Muscle layer of colon (tissue), 2 donors: ENCODE measurements at regions not wholly inside any gene's neighbourhood (a gene's known extent, or its start where the extent isn't known, plus 50 kb on each side); places are given as distances from the start of the nearest gene placed in this dataset.

ENCODE experiments used
- H3K27ac ChIP-seq: one replicate; pipeline ENCODE4 v1.7.0; 2013; ENCODE audit warnings: low read depth, mild to moderate bottlenecking, low read length, moderate library complexity
- H3K27me3 ChIP-seq, 2 donors: one replicate each; pipeline ENCODE4 v1.7.0; 2013; ENCODE audit warnings: low read length in 2 of 2, mild to moderate bottlenecking in 2 of 2; ENCODE audit not compliant: insufficient read depth in 2 of 2, control insufficient read depth in 1 of 2
- H3K36me3 ChIP-seq: one replicate; pipeline ENCODE4 v1.7.0; 2013; ENCODE audit warnings: mild to moderate bottlenecking, low read length; ENCODE audit not compliant: insufficient read depth
- H3K4me1 ChIP-seq: one replicate; pipeline ENCODE4 v1.7.0; 2013; ENCODE audit warnings: mild to moderate bottlenecking, low read length; ENCODE audit not compliant: insufficient read depth
- H3K4me3 ChIP-seq, 2 donors: one replicate each; pipeline ENCODE4 v1.7.0; 2013; ENCODE audit warnings: low read length in 2 of 2, low read depth in 1 of 2, mild to moderate bottlenecking in 1 of 2, moderate library complexity in 1 of 2
- H3K9ac ChIP-seq: one replicate; pipeline ENCODE4 v1.7.0; 2013; ENCODE audit warnings: low read length
- H3K9me3 ChIP-seq: one replicate; pipeline ENCODE4 v1.7.0; 2013; ENCODE audit warnings: mild to moderate bottlenecking, low read length
- donor health status: abdominal sarcoma.
- donor health status: Adenocarcinoma of cecum.

DNA sequence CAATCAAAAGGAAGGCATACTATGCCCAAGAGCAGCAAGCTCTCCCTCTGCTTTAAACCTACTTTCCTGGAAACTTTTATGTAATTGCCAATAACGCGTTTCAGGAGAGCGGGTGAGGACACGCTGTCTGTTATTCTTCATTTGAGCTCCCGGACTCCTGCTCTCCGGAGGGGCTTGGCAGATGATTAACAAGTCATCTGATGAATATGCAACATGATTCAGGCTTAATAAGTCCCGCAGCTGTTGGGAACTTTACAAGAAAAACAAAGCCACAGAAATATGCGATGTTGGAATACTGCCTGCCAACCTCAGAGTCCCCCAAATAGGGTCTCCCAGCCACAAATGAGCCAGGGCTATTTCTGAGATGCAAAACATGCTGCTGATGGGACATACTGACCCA lies 348.0 kb downstream of the GPAM start:
- Histone ChIP-seq H3K4me3 (no peak overlapping the region), H3K9ac (no peak overlapping the region), H3K36me3 (no peaks in the 10 kb centered on the region), H3K27me3 (no peaks in the 10 kb centered on the region), H3K27ac (no peak overlapping the region), H3K4me1 (peaks cover 25% of the 10 kb centered on the region), H3K9me3 (no peaks in the 10 kb centered on the region)

DNA sequence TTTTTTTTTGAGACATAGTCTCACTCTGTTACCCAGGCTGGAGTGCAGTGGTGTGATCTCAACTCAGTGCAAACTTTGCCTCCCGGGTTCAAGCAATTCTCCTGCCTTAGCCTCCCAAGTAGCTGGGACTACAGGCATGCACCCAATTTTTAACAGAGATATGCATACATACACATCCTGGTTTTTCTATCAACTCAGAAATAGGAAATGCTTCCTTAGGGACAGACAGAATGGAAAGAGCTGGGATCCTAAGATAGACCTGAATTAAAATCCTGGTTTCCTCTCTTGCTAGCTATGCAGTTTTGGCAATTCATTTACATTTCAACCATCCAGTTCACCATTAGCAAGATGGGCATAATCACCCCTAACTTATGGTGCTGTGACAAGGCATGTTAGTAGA lies 347.5 kb downstream of the GPAM start:
- H3K9me3 ChIP-seq: no peaks in the 10 kb centered on the region

DNA sequence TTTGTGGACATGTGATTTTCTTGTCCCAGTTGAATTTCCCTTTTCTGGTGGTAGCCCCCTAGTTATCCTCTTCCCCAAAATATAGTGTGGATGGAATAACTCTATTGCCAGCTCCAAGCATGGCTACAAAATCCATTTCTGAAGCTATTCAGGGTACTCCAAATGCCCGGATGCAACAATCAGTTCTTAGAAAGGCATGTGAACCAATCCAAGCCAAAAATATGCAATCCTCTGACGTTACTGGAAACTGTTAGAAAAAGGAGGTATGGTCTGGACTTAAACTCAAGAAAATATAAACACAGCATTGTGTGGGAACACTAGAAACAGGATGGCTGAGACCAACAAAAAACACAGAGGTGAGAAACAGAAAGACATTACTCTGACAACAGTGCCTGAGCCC lies 347.0 kb downstream of the GPAM start:
- Histone ChIP-seq H3K9me3 (no peaks in the 10 kb centered on the region), H3K27ac (no peak overlapping the region), H3K4me3 (no peak overlapping the region)

More for the DNA sequence above, 347.5 kb downstream of the GPAM start:
- H3K9ac ChIP-seq: no peak overlapping the region
- no peak overlapping the region for H3K27ac ChIP-seq
- H3K4me3 ChIP-seq: no peak overlapping the region
- H3K36me3 ChIP-seq: no peaks in the 10 kb centered on the region
- peaks cover 22% of the 10 kb centered on the region for H3K4me1 ChIP-seq
- no peaks in the 10 kb centered on the region for H3K27me3 ChIP-seq

DNA sequence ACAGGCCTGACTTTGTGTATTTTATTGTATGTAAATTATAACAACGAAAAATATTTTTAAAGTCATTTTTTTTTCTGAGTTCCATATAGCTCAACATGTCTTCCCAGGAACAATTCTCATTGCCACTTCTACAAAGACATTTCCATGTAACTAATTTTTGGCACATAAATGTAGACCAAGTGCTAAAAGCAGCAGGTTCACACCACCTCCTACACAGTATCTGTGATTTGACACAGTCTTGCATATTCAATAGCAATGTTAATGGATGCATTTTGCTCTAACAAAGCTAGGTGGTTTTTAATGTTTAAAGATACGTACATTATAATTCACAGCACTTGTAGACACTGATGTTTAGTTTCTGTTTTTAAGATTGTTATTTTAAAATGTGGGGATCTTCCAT lies 346.5 kb downstream of the GPAM start:
- Histone ChIP-seq H3K36me3 (no peaks in the 10 kb centered on the region), H3K4me3 (no peak overlapping the region), H3K9me3 (no peaks in the 10 kb centered on the region), H3K27me3 (no peaks in the 10 kb centered on the region), H3K27ac (no peak overlapping the region), H3K4me1 (peaks cover 15% of the 10 kb centered on the region), H3K9ac (no peak overlapping the region)

More for the DNA sequence above, 347.0 kb downstream of the GPAM start:
- Histone ChIP-seq H3K27me3 (no peaks in the 10 kb centered on the region), H3K4me1 (peaks cover 17% of the 10 kb centered on the region), H3K36me3 (no peaks in the 10 kb centered on the region), H3K9ac (no peak overlapping the region)

DNA sequence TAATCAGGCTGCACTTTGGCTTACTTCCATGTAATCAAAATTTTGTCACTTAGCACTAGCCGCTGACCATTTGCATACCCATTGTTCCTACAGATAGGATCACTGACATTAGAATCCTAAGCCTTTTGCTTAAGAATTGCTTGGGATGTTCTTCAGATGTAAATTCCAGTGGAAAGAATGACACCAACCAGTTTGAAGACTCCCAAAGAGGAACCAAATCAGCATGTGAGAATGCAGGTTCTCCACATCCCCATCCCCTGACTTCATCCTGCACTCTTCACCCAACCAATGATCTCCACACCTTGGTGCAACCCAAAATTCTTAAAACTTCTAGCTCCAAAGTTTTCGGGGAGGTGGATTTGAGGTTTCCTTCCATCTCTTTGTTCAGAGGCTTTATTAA lies 345.6 kb downstream of the GPAM start:
- Histone ChIP-seq H3K27ac (no peak overlapping the region), H3K27me3 (no peaks in the 10 kb centered on the region), H3K4me1 (peaks cover 15% of the 10 kb centered on the region), H3K9me3 (no peaks in the 10 kb centered on the region), H3K9ac (no peak overlapping the region), H3K4me3 (no peak overlapping the region), H3K36me3 (no peaks in the 10 kb centered on the region)

DNA sequence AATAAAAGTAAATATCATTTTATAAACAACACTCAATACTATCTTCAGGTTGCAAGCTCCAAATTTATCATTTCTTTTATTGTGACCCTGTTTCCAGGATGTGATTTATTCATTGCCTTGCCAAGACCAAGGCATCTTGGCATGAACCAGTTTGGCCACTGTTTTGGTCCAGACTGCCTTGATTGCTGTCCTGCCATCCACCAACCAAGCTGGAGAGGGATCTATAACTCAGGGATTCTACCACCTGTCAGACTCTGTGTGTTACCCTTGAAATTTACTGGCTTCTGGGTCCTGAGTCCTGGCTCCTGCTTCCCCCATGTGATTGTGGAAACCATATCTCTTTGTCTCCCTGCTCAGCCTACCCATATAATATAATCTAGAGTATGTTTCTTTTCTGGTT lies 343.0 kb downstream of the GPAM start:
- Histone ChIP-seq H3K36me3 (no peaks in the 10 kb centered on the region), H3K27me3 (no peaks in the 10 kb centered on the region), H3K27ac (no peak overlapping the region), H3K9me3 (no peaks in the 10 kb centered on the region), H3K4me3 (no peak overlapping the region), H3K9ac (no peak overlapping the region), H3K4me1 (peaks cover 3% of the 10 kb centered on the region)

DNA sequence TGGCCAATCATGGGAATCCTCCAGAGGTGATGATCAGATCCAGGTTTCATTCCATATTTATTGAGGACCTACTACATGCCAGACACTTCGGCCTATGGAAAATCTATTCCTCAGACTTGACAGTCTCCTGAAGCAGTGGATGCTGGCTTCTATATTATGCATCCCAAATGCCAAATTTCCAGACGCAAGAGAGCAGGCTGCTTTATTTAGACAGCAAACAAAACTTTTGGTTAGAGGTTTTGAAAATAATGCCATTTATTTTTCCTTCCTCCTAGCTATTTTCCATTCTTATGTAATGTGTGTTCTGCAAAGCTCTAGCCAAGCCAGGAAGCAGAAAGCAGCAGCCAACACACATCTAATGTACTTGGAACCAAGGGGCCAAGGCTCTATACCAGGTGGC lies 330.8 kb downstream of the GPAM start:
- Histone ChIP-seq H3K36me3 (no peaks in the 10 kb centered on the region), H3K9me3 (no peaks in the 10 kb centered on the region), H3K9ac (no peak overlapping the region), H3K4me3 (no peak overlapping the region), H3K27ac (no peak overlapping the region), H3K4me1 (no peaks in the 10 kb centered on the region), H3K27me3 (no peaks in the 10 kb centered on the region)

DNA sequence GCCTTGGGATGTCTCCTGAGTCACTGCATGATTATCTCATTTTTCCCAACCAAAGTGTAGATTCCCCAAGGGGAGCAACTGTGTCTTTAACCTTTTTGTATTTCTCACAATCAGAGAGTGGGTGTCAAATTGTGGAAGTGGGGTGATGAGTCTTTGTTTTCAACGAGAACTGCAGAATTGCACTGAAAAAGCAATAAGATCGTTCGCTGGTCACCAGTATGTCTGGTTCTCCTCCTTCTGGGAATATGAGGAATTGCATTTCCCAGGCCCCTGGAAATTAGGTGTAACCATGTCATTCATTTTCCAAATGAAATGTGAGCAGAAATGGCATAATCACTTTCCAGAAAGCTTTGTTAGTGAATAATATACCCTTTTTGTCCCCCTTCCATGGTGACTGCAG lies 326.9 kb downstream of the GPAM start:
- no peaks in the 10 kb centered on the region for H3K4me1 ChIP-seq
- no peaks in the 10 kb centered on the region for H3K9me3 ChIP-seq
- no peaks in the 10 kb centered on the region for H3K27me3 ChIP-seq
- no peak overlapping the region for H3K27ac ChIP-seq
- no peaks in the 10 kb centered on the region for H3K36me3 ChIP-seq
- H3K9ac ChIP-seq: no peak overlapping the region
- no peak overlapping the region for H3K4me3 ChIP-seq

DNA sequence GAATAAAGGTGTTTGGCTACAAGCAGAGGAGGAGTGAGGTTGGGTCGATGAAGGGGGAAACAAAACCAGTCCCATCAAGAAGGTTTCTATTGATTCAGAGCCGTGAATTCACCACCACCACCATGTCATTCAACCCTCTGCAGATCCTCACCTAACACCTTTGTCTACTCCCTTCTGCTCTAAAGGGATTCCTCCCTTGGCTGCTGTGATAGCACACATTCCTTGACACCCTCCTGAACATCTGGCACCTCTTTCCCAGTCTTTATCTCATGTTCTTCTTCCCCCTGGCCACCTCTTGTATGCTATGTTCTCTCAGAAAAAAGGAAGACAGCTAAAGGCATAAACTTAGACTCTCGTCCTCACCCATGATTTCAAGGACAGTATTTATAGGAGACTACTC lies 318.0 kb downstream of the GPAM start:
- Histone ChIP-seq H3K4me3 (no peak overlapping the region), H3K9me3 (no peaks in the 10 kb centered on the region), H3K36me3 (no peaks in the 10 kb centered on the region), H3K27ac (no peak overlapping the region), H3K27me3 (no peaks in the 10 kb centered on the region), H3K9ac (no peak overlapping the region), H3K4me1 (no peaks in the 10 kb centered on the region)

DNA sequence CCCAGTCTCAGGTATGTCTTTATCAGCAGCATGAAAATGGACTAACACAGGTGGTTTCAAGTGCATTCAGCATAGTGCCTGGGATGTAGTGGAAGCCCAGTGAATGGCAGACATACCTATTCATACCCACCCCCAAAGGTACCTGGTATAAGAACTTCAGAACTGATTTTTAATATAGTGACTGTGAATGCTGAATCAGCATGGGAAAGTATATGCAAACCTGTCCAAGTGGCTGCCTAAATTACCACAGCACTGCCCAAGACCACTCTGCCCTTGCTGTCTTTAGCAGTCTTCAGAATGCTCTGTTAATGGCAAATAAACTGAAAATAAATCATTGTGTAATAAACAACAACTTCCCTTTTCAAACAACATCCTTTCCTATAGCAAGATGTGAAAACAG lies 312.1 kb downstream of the GPAM start:
- H3K9ac ChIP-seq: no peak overlapping the region
- no peaks in the 10 kb centered on the region for H3K4me1 ChIP-seq
- H3K36me3 ChIP-seq: no peaks in the 10 kb centered on the region
- no peaks in the 10 kb centered on the region for H3K9me3 ChIP-seq
- no peaks in the 10 kb centered on the region for H3K27me3 ChIP-seq
- H3K4me3 ChIP-seq: no peak overlapping the region
- no peak overlapping the region for H3K27ac ChIP-seq

DNA sequence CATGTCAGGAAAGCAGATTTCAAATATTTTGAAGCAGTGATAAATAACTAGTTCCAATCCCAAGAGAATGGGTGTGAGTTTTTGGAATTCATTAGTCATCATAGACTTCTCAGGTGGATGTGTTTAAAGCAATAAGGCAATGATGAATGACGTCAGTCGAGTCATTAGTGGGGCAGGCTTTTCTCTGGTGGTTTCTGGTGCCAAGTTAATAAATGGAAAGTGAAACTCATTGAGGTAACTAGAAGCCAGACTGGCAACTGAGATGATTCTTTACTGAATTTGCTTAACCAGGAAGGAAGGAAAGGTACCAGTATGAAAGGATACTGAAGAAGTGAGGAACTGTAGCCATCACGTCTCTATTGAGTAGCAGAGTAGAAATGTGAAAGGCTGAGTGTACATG lies 311.0 kb downstream of the GPAM start:
- H3K9me3 ChIP-seq: no peaks in the 10 kb centered on the region
- no peaks in the 10 kb centered on the region for H3K27me3 ChIP-seq
- H3K27ac ChIP-seq: no peak overlapping the region
- no peaks in the 10 kb centered on the region for H3K36me3 ChIP-seq
- H3K9ac ChIP-seq: no peak overlapping the region
- H3K4me1 ChIP-seq: no peaks in the 10 kb centered on the region
- no peak overlapping the region for H3K4me3 ChIP-seq

DNA sequence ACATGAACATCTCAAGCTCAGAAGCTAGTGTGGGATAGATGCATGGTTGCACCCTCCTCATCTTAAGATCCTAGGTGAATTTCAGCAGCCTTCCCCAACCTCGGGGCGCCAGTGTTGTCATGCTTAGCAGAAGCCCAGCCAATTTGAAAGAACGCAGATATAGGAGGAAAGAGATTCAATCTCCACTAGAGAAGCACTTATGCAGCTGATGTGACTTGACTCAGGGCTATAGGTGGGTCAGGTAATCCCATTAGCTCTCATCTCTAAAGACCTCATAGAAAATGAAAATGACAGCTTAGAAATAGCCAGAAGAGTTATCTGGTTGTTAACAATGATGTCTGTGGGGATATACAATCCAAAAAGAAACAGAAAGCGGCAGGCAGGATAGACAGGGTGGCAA lies 310.5 kb downstream of the GPAM start:
- no peak overlapping the region for H3K9ac ChIP-seq
- H3K4me3 ChIP-seq: no peak overlapping the region
- no peaks in the 10 kb centered on the region for H3K9me3 ChIP-seq
- H3K27ac ChIP-seq: no peak overlapping the region
- no peaks in the 10 kb centered on the region for H3K27me3 ChIP-seq
- H3K36me3 ChIP-seq: no peaks in the 10 kb centered on the region
- H3K4me1 ChIP-seq: no peaks in the 10 kb centered on the region
